Thyroid gland (tissue), 4 donors: ENCODE measurements at regions not wholly inside any gene's neighbourhood (a gene's known extent, or its start where the extent isn't known, plus 50 kb on each side); places are given as distances from the start of the nearest gene placed in this dataset.

Experiments
- CTCF ChIP-seq, 6 experiments: fragments of 200-600 bp in 3 of 6; fragments of 450-650 bp in 3 of 6; sonication (generic) in 3 of 6; IDR thresholded peaks; one replicate each; pipeline ENCODE4 v1.5.1; 2016 to 2019; ENCODE audit warnings: antibody characterized with exemption in 6 of 6, mild to moderate bottlenecking in 2 of 6, inconsistent platforms in 1 of 6, moderate library complexity in 1 of 6
- POLR2A ChIP-seq, 2 donors: fragments of 450-650 bp; IDR thresholded peaks; one replicate each; pipeline ENCODE4 v1.6.1; 2017; ENCODE audit warnings: antibody characterized with exemption in 2 of 2, mild to moderate bottlenecking in 2 of 2, moderate library complexity in 1 of 2

- TF ChIP-seq CTCF (IDR thresholded peaks at IDR 0.05) (no peak), POLR2A (IDR thresholded peaks at IDR 0.05) (no peak)
These were observed 153.7 kb downstream of the ELAVL4 start for GRCh38 chr1:50262436-50262835.
